ENCODE measurements at regions not wholly inside any gene's neighbourhood (a gene's known extent, or its start where the extent isn't known, plus 50 kb on each side); places are given as distances from the start of the nearest gene placed in this dataset.

GRCh38 chr10:9010931-9011670 is 956.6 kb downstream of the GATA3 start:
- peaks cover 31% of the 10 kb centered on the region for H3K27me3 Mint-ChIP-seq
- no peak overlapping the region for H3K27ac Mint-ChIP-seq
- DNase-seq (ENCODE audit: low spot score, unreplicated experiment) = no peak
- no peak for TF ChIP-seq CTCF (IDR thresholded peaks at IDR 0.05; ENCODE audit: unreplicated experiment)
- no peak overlapping the region for H3K4me3 Mint-ChIP-seq (ENCODE audit: low read depth)
- no peaks in the 10 kb centered on the region for H3K4me1 Mint-ChIP-seq (ENCODE audit: low read depth)
- H3K9me3 Mint-ChIP-seq (ENCODE audit: low read depth) = no peaks in the 10 kb centered on the region
- H3K36me3 Mint-ChIP-seq (ENCODE audit: insufficient read depth) = no peaks in the 10 kb centered on the region

GRCh38 chr10:9012312-9012711 is 957.8 kb downstream of the GATA3 start:
- no peaks in the 10 kb centered on the region for H3K9me3 Mint-ChIP-seq (ENCODE audit: low read depth)
- H3K27me3 Mint-ChIP-seq = peaks cover 35% of the 10 kb centered on the region
- no peak for TF ChIP-seq CTCF (IDR thresholded peaks at IDR 0.05; ENCODE audit: unreplicated experiment)
- H3K36me3 Mint-ChIP-seq (ENCODE audit: insufficient read depth) = no peaks in the 10 kb centered on the region
- no peak for DNase-seq (ENCODE audit: low spot score, unreplicated experiment)
- H3K4me3 Mint-ChIP-seq (ENCODE audit: low read depth) = no peak overlapping the region
- no peak overlapping the region for H3K27ac Mint-ChIP-seq
- H3K4me1 Mint-ChIP-seq (ENCODE audit: low read depth) = no peaks in the 10 kb centered on the region

- Mint-ChIP-seq H3K27me3 (peaks cover 60% of the 10 kb centered on the region), H3K4me1 (ENCODE audit: low read depth) (peaks cover 1% of the 10 kb centered on the region), H3K27ac (no peak overlapping the region), H3K36me3 (ENCODE audit: insufficient read depth) (no peaks in the 10 kb centered on the region), H3K9me3 (ENCODE audit: low read depth) (no peaks in the 10 kb centered on the region), H3K4me3 (ENCODE audit: low read depth) (no peak overlapping the region)
- no peak for TF ChIP-seq CTCF (IDR thresholded peaks at IDR 0.05; ENCODE audit: unreplicated experiment)
- no peak for DNase-seq (ENCODE audit: low spot score, unreplicated experiment)
Observed at GRCh38 chr10:9015005-9015404, 960.5 kb downstream of the GATA3 start.

- no peak overlapping the region for H3K27ac Mint-ChIP-seq
Observed at GRCh38 chr10:9015447-9015846, 961.0 kb downstream of the GATA3 start.

GRCh38 chr10:9016930-9017329 is 962.4 kb downstream of the GATA3 start:
- no peak for DNase-seq (ENCODE audit: low spot score, unreplicated experiment)
- Mint-ChIP-seq H3K9me3 (ENCODE audit: low read depth) (no peaks in the 10 kb centered on the region), H3K27ac (no peak overlapping the region), H3K27me3 (peaks cover 67% of the 10 kb centered on the region), H3K36me3 (ENCODE audit: insufficient read depth) (no peaks in the 10 kb centered on the region), H3K4me3 (ENCODE audit: low read depth) (no peak overlapping the region), H3K4me1 (ENCODE audit: low read depth) (peaks cover 9% of the 10 kb centered on the region)
- TF ChIP-seq CTCF (IDR thresholded peaks at IDR 0.05; ENCODE audit: unreplicated experiment) = no peak

More at GRCh38 chr10:9015447-9015846, 961.0 kb downstream of the GATA3 start:
- Mint-ChIP-seq H3K9me3 (ENCODE audit: low read depth) (no peaks in the 10 kb centered on the region), H3K4me3 (ENCODE audit: low read depth) (no peak overlapping the region), H3K27me3 (peaks cover 60% of the 10 kb centered on the region), H3K36me3 (ENCODE audit: insufficient read depth) (no peaks in the 10 kb centered on the region), H3K4me1 (ENCODE audit: low read depth) (peaks cover 3% of the 10 kb centered on the region)
- DNase-seq (ENCODE audit: low spot score, unreplicated experiment) = no peak
- TF ChIP-seq CTCF (IDR thresholded peaks at IDR 0.05; ENCODE audit: unreplicated experiment) = no peak

Measured in progenitor cell of endocrine pancreas (in vitro differentiated cells).